Fibroblast of skin of left quadriceps (primary cell): ENCODE measurements at regions not wholly inside any gene's neighbourhood (a gene's known extent, or its start where the extent isn't known, plus 50 kb on each side); places are given as distances from the start of the nearest gene placed in this dataset.
A peak's percentile ranks its signal among the peaks of the same experiment; 100 is the strongest.
"Not testable (repeated sequence)": the region's sequence is repeated elsewhere in the genome, so short reads cannot be mapped to it uniquely, and the experiment has no call there.

Experiments used
- DNase-seq, 2 experiments: peaks; one replicate each; pipeline ENCODE4 v3.0.0-alpha.2; 2013; ENCODE audit warnings: low read depth in 2 of 2

DNA sequence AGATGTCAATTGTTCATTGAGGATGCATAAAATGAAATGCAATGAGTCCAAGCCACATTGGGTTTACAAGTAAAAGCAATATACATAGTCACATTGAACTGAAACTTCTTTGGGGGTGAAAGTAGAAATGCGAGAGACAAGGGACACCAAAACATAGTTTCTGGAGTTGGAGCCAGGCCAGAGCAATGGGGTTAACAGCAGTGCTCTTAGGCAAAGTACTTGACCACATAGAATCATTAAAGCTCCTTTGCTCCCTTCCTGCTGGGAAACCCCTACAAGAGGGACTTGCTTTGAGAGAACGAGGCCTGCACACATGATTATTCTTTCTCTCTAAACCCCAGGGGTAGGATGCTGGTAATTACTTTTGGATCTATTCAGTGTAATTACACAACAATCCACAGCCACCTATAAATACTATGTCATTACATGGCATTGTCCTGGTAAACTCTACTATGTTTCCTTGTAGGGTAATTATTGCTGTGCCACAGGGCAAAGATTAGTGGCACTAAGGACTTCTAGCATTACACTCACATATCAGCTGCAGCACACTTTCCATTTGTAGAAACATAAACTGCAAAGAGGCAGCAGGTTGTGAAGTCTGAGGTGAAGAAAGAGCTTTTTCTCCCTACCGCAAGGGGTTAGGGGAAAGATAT, 421.6 kb upstream of the PBX1 start:
- DNase-seq = no peak

DNA sequence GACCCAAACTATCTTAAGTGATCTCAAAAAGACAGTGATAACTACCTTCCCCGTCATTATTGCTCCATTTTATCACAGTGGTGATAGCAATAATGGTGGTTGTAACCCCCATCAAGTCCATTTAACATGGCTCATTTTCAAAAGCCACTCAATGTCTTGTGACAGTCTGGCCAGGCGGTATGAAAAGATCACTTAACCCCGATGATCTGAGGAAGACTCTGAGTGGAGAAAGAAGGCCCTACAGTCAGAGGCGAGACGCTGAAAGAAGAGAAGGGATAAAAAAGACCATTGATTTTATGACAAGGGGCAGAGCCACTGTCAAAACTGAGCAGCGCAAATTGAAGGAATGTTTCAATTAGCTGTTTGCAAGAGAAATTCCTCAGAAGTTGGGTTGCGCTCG, 417.2 kb upstream of the PBX1 start:
- no peak for DNase-seq

DNA sequence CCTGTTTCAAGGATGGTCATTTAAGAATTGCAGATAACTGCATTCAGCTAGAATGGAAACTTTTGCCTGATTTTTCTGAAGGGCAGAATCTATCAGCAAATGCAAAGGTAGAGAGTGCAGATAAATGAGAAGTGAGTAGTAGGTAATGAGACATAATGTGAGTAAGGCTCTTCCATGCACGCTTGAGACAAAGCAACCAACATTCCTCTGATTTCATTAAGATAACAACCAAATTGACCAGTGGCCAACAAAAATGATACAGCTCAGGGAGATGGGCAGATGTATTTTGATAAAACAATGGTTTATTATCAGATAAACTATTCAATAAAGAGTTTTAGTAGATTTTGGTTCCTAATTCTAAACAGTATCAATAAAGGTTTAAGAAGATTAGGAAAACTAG, 404.4 kb upstream of the PBX1 start:
- no peak for DNase-seq

DNA sequence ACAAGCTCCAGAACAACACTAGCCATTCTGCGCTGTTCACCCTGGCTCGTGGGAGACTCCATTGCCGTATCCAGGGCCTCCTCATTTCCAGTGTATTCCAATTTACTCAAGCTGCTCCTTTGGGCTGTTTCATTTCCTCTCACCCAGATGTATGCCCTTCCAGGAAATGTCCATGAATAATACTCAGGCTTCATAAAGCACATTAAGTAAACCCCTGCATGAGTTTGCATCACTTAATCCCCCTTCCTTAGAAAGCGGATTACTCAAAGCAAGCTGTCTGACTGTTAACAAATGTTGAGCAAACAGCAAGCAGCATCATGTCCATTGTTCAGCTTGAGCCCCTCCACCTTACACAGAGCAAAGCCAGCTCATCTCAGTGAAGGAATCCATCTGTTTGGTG, 403.6 kb upstream of the PBX1 start:
- DNase-seq = peak; percentile 4 to 8

DNA sequence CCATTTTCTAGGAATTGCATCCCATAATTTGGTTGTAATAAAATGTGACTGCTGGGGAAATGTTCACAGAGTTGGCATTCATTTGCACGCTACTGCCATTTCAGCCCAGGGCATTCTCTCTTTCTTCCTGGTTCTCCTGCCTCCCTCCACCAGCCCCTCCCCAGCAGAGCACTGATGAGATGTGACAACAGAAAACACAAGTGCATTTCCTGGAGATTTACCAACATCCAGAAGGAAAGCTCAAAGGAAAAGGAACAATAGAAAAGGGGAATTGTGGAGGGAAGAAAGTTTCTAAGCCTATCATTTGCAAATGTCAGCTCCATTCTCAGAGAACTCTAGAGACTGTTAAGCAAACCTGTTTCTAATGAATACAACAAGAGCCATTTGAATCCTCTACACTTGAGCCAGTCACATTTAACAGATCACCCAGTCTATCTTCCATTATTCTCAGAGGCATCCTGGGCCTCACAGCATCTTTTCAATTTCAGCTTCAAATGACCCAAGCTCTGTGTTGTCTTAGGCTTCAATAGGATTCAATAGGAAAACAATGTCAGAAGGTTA, 395.6 kb upstream of the PBX1 start:
- no peak for DNase-seq

DNA sequence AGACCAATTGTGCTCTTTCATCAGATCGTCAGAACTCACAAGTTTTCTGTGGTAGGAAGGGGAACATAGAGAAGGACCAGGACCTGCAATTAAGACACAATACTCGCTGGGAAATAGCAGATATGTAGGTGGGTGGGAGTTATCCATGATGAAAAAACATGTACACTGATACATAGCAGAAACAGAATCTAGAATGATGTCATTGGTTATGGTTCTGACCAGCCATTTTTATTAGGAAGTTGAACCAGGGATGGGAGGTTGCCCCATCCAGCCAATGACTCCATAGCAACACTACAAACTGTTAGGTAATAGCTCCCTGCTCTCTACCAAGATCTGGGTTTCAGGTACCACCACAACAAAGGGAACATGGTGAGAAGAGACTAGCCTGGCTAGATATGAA, 393.5 kb upstream of the PBX1 start:
- no peak for DNase-seq

DNA sequence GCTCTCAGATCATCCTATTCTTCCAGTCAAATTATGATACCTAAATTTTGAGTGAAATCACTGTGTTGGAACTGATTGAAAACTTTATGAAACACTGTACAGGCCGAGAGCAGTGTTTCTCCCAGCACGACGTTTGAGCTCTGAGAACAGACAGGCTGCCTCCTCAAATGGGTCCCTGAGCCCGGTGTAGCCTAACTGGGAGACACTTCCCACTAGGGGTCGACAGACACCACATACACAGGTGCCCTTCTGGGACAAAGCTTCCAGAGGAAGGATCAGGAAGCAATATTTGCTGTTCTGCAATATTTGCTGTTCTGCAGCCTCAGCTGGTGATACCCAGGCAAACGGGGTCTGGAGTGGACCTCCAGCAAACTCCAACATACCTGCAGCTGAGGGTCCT, 392.5 kb upstream of the PBX1 start:
- not testable (repeated sequence) for DNase-seq

DNA sequence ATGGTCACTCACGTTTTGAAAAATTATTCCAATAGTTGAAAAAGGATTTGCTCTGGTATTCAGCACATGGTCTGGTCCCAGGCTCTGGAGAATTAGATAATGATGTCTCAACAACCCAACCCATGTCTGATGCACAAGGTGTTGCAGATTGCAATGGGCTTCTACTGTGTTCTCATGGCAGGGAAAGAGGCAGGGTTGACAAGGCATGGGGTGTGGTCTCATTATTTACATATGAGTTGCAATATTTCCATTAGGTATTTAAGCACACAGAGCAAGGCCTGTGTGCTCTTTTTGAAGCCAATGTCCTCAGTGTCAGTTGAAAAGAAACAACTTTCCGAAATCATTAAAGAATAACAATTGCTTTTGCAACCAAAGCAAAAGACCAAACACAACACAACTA, 381.9 kb upstream of the PBX1 start:
- DNase-seq = no peak

DNA sequence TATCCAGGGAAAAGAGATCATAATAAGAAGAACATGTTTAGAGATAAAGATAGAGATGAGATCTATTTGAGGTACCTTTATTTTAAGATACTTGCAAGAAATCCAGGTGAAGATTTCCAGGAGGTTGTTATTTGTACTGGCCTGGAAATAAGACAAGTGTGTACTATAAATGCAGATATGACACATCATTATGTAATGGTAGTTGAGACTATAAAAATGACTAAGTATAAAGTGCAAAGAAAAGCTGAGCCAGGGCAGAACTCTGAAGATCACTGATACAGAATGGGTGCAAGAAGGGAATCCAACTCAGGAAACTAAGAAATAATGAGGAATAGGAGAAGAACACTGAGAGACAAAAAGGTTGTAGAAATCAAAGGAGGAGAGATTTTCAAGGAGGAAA, 378.2 kb upstream of the PBX1 start:
- DNase-seq = no peak

DNA sequence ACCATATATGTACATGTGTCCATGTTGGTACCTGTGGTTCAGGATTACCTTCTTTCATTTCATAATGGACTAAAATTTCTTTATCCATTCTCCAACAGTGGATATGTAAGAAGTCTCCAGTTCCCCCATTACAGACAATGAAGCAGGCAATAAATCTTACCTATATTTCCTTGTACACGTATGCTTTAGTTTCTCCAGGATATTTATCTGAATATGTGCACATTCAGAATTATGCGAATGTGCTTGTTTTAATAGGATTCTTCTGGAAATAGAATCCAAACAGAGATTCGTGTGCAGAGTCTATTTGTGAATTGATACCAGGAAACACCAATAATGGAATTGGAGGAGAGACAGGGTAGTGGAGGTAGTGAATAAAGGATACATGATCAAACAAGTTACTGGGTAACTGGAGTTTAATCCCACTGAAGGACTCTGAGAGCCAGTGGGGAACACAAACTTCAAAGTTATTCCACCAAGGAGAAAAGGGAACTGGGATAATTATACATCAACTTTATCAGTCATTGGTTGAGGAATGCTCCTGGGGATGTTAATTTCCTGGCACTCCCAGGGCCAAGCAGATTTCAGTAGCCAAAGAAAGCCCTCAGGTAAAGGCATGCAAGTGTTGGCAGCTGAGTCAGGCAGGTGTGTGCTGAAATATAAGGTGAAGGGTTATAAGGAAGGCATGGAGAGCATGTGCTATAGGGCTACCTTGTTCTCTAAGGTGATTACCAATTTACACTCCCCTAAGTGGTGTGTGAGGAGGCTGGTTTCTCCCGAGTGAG, 374.9 kb upstream of the PBX1 start:
- DNase-seq = no peak

DNA sequence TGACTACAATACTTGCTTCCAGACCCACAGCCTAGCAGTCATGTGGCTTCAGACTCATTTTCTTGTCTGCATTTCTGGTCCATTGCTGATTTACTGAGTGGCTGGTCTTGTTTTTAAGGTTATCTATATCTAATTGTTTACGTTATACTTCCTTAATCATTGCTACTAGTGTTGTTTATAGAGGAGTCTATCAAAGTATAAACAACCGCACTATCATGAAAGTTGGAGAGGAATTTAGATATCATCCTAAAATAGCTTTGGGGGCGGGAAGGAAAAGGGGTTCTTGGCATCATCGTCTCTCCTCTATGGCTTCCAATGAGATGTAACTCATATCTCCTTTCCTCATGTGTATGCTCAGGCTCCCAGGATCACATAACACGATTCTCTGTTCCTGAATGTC, 372.1 kb upstream of the PBX1 start:
- no peak for DNase-seq

DNA sequence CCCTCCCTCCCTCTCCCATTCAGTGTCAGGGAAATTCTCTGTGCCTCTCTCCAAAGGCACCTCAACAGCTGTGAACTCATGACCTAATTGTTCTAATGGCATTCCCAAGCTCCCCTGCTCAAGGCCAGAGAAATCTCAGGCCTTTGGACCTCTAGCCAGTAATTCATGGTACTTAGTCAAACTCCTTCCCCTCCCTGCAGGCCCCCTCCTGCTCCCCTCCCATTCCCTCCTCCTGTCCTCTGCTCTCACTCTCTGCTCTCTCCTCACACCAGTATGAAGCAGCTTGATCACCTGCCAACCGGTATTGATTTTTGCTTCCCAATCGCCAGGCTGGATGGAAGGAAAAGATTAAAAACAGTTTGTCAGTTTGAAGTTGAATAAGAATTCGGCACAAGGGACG, 370.5 kb upstream of the PBX1 start:
- DNase-seq = no peak

DNA sequence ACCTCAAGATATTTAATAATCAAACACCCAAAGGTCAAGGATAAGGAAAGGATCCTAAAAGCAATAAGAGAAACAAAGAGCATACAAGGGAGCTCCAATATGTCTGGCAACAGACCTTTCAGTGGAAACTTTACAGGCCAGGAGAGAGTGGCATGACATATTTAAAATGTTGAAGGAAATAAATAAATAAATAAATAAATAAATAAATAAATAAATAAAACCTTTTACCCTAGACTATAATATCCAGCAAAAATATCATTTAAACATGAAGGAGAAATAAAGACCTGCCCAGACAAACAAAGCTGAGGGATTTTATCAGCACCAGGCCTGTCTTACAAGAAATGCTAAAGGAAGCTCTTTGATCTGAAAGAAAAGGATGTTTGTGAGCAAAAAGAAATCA, 367.8 kb upstream of the PBX1 start:
- DNase-seq = no peak

DNA sequence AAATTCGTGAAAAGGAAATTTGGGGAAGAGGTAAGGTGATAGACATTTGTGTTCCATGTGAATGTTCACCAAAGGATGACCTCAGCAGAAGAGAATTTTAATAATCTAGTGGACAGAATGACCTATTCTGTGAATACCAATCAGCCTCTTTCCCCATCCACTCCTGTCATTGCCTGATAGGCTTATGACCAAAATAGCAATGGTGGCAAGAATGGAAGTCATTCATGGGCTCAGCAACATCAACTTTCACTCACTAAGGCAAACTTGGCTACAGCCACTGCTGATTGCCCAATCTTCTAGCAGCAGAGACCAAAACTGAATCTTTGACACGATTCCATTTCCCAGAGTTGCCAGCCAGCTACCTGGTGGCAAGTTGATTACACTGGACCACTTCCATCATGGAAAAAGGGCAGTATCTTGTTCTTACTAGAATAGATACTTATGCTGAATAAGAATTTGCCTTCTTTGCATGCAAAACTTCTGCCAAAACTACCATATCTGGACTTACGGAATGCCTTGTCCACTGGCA, 348.7 kb upstream of the PBX1 start:
- no peak for DNase-seq

DNA sequence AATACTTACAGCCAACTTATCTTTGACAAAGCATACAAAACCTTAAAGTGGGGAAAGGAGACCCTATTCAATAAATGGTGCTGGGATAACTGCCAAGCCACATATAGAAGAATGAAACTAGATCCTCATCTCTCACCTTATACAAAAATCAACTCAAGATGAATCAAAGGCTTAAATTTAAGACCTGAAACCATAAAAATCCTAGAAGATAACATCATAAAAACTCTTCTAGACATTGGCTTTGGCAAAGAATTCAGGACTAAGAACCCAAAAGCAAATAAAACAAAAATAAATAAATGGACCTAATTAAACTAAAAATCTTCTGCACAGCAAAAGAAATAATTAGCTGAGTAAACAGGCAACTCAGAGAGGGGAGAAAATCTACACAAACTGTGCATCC, 335.6 kb upstream of the PBX1 start:
- DNase-seq = no peak

DNA sequence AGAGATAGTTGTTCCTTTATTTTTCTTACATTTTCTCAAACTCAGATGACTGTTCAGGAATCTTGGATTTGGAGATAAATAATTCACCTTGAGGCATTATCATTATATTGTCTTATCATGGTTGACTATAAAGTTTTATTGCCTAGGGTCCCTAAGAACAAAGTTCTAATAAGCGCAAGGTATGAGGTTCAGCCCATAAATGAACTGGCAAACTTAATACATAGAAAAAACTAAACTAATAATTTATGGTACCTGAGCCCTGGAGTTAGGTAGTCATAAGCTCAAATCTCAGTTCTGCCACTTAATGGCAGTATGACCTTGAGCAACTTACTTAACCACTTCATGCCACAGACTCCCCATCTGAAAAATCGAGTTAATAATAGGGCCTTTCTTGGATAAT, 334.0 kb upstream of the PBX1 start:
- DNase-seq = no peak

DNA sequence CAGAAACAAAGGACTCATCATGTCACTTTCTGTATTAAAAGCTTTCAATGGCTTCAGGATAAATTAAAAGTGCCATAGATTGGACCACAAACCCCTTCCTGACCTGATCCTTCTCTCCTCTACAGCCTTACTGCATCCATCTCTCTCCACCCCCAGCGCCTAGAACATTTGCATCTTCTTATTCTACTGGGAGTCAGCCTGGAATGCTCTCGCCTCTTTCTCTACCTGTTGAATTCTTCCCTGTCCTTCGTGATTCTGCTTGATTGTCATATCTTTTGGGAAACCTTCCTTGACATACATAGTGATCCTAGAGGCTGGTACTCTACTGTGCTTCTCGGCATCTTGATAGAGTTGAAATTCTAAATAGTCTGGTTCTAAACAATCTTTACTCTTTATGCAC, 332.0 kb upstream of the PBX1 start:
- DNase-seq = no peak

DNA sequence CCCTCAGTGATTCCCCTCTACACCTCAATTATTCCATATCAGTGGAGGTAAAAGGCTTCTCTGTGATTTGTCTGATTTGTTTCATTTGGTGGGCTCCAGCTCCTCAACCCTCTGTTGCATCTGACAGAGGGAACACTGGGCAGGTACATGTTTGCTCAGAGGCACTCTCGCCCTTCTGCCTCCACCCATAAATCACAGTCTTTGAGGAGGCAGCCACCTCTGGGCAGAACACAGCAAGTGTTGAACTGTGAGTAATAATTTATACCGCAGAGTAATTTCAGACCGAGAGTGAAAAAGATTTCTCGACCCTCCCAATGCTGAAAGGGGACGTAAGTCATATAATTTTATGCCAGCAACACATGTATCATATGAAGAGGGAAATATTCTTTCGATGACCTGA, 330.1 kb upstream of the PBX1 start:
- DNase-seq = no peak

DNA sequence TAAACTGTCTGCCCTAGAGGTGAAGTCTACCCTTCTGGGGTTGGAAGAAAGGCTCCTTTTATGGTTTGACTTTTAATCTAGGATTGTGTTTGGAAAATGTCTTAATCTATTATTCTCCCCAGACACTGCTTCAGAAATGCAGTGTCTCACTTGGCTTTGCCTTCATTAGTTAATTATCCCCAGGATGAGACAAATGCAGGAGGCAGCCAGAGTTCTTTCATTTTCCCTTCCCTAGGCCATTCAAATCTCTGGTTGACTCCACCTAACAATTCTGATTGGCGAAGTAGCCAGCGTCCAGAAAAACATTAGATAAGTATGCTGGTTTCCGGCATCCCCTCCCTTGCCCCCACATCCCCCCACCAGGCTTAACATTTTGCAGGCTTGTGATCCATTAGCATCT, 325.8 kb upstream of the PBX1 start:
- DNase-seq = no peak

DNA sequence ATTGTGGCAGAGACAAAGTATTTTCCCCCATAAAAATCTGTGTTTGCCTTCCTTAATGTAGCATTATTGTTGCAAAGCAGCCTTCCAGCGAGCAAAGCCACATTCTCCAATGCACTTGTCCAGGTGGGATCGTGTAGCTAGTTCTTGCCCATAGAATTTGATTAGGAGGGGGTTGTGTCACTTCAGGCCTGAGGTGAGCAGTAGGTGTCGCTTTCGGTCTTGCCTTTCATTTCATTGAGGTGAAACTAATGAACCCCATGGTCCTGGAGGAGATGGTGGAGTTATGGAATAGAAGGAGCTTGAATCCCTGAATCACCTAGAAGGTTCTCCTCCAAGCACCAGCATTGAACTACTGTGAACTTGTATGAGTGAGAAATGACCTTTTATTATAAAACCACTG, 318.9 kb upstream of the PBX1 start:
- no peak for DNase-seq

DNA sequence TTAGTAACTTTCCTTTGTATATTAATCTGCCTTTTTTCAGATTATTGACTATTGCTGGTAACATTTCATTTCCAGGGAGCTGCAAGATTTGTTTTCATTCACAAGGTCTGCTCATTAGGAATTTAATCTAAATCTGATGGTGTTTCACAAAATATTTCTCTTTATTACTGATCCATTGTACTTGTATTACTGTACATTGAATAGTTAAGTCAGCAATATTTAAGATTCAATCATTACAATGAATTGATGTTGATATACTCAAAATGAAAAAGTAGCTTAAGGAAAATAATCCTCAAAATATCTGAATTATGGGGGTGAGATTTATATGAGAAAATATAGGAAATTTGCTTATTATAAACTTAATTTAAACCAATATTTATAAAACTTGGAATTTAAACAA, 308.6 kb upstream of the PBX1 start:
- no peak for DNase-seq

DNA sequence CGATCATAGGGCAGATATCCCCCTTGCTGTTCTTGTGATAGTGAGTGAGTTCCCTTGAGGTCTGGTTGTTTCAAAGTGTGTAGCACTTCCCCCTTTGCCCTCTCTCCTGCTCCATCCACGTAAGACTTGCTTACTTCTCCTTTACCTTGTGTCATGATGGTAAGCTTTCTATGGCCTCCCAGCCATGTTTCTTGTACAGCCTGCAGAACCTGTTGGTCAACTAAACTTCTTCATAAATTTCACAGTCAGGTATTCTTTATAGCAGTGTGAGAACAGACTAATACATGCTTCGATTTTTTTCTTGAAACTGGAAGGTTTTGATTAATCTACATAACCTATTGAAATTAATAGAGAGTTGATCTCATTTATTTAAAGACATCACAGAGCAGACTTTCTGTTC, 302.5 kb upstream of the PBX1 start:
- no peak for DNase-seq

DNA sequence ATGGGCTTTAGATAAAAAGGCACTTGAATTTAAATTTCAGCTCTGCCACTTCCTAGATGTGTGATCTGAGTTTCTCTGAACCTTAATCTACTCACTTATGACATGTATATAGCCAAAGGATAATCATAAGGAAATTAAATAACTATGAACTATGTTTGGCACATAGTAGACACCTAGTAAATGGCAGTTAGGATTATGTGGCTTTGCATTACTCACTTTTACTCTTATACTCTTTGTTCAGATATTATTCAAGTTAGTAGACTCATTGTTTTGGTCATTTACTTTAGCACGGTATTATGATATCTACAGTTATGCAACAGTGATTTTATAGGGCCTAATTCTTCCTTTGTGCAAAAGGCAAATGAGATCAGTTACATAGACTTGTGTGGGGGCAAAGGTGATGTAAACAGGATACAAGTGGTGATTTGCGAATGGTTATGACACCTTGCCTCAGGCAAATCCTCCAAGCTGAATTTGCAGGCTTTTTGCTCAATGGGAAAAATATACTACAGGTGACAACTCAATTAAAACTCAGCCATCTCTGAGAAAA, 297.2 kb upstream of the PBX1 start:
- no peak for DNase-seq
